H9 (cell line): ENCODE measurements at regions not wholly inside any gene's neighbourhood (a gene's known extent, or its start where the extent isn't known, plus 50 kb on each side); places are given as distances from the start of the nearest gene placed in this dataset.

Source experiments
- DNase-seq: peaks from one replicate; pipeline ENCODE4 v3.0.0-alpha.2; 2017
- H2AFZ ChIP-seq: one replicate; pipeline ENCODE4 v1.6.1; 2013; ENCODE audit warnings: mild to moderate bottlenecking, low read length, control low read depth, moderate library complexity
- H2AK5ac ChIP-seq: 2 replicates; pipeline ENCODE4 v1.6.1; 2013; ENCODE audit warnings: low read length, control low read depth, mixed read lengths; ENCODE audit not compliant: insufficient read length
- H2BK120ac ChIP-seq: one replicate; pipeline ENCODE4 v1.6.1; 2013; ENCODE audit warnings: low read depth, mild to moderate bottlenecking, low read length, control low read depth, inconsistent platforms; ENCODE audit not compliant: poor library complexity, severe bottlenecking
- H2BK12ac ChIP-seq: 2 replicates; pipeline ENCODE4 v1.6.1; 2013; ENCODE audit warnings: low read length, control low read depth, mixed read lengths, low read depth; ENCODE audit not compliant: insufficient read length
- H2BK15ac ChIP-seq: 2 replicates; pipeline ENCODE4 v1.6.1; 2013; ENCODE audit warnings: low read depth, low read length, control low read depth
- H2BK20ac ChIP-seq: one replicate; pipeline ENCODE4 v1.6.1; 2013; ENCODE audit warnings: low read depth, mild to moderate bottlenecking, low read length, control low read depth, inconsistent platforms; ENCODE audit not compliant: poor library complexity, severe bottlenecking
- H2BK5ac ChIP-seq: 2 replicates; pipeline ENCODE4 v1.6.1; 2013; ENCODE audit warnings: low read length, control low read depth, mixed read lengths; ENCODE audit not compliant: insufficient read length
- H3K14ac ChIP-seq: 2 replicates; pipeline ENCODE4 v1.6.1; 2013; ENCODE audit warnings: low read length, control low read depth; ENCODE audit not compliant: insufficient read depth
- H3K18ac ChIP-seq: 2 replicates; pipeline ENCODE4 v1.6.1; 2013; ENCODE audit warnings: low read depth, mild to moderate bottlenecking, mixed read lengths, low read length, control low read depth; ENCODE audit not compliant: insufficient read length
- H3K23ac ChIP-seq: 2 replicates; pipeline ENCODE4 v1.6.1; 2013; ENCODE audit warnings: low read length, control low read depth, mixed read lengths, low read depth; ENCODE audit not compliant: insufficient read length
- H3K23me2 ChIP-seq: 2 replicates; pipeline ENCODE4 v1.6.1; 2013; ENCODE audit warnings: low read depth, mild to moderate bottlenecking, mixed read lengths, low read length, control low read depth; ENCODE audit not compliant: insufficient read length, poor library complexity, severe bottlenecking
- H3K27ac ChIP-seq: 2 replicates; pipeline ENCODE4 v1.5.1; 2013; ENCODE audit warnings: low read length, control low read depth, mixed read lengths, low read depth; ENCODE audit not compliant: insufficient read length
- H3K27me3 ChIP-seq: 2 replicates; pipeline ENCODE4 v1.6.1; 2013; ENCODE audit warnings: low read length, control low read depth, inconsistent platforms; ENCODE audit not compliant: insufficient read depth
- H3K4ac ChIP-seq: 2 replicates; pipeline ENCODE4 v1.6.1; 2013; ENCODE audit warnings: low read depth, mild to moderate bottlenecking, control low read depth, inconsistent platforms, low read length, moderate library complexity
- H3K4me1 ChIP-seq: 2 replicates; pipeline ENCODE4 v1.6.1; 2013; ENCODE audit warnings: low read length, control low read depth, inconsistent platforms; ENCODE audit not compliant: insufficient read depth
- H3K4me2 ChIP-seq: 2 replicates; pipeline ENCODE4 v1.6.1; 2013; ENCODE audit warnings: low read length, control low read depth, mixed read lengths; ENCODE audit not compliant: insufficient read length, insufficient read depth
- H3K56ac ChIP-seq: 2 replicates; pipeline ENCODE4 v1.6.1; 2013; ENCODE audit warnings: low read depth, mild to moderate bottlenecking, mixed read lengths, low read length, control low read depth; ENCODE audit not compliant: insufficient read length
- H3K79me1 ChIP-seq: 2 replicates; pipeline ENCODE4 v1.6.1; 2013; ENCODE audit warnings: low read depth, mild to moderate bottlenecking, moderate library complexity, low read length, control low read depth, inconsistent platforms; ENCODE audit not compliant: insufficient read depth, poor library complexity, severe bottlenecking
- H3K79me2 ChIP-seq: 2 replicates; pipeline ENCODE4 v1.6.1; 2013; ENCODE audit warnings: low read length, control low read depth, inconsistent platforms; ENCODE audit not compliant: insufficient read depth
- H3K9ac ChIP-seq: 2 replicates; pipeline ENCODE4 v1.6.1; 2013; ENCODE audit warnings: low read length, control low read depth, mixed read lengths; ENCODE audit not compliant: insufficient read length; ENCODE audit errors: extremely low read depth
- H3K9me3 ChIP-seq: one replicate; pipeline ENCODE4 v1.6.1; 2013; ENCODE audit warnings: low read depth, low read length, inconsistent platforms; ENCODE audit not compliant: control insufficient read depth
- H3T11ph ChIP-seq: one replicate; pipeline ENCODE4 v1.6.1; 2013; ENCODE audit warnings: mild to moderate bottlenecking, low read length, control low read depth, inconsistent platforms
- H4K20me1 ChIP-seq: one replicate; pipeline ENCODE4 v1.6.1; 2013; ENCODE audit not compliant: control insufficient read depth, insufficient read length, insufficient read depth
- H4K5ac ChIP-seq: 2 replicates; pipeline ENCODE4 v1.6.1; 2013; ENCODE audit warnings: low read depth, mild to moderate bottlenecking, mixed read lengths, low read length, control low read depth; ENCODE audit not compliant: insufficient read length
- H4K8ac ChIP-seq: replicated peaks from 2 replicates; pipeline ENCODE4 v1.6.1; 2013; ENCODE audit warnings: low read length, control low read depth, mixed read lengths, low read depth; ENCODE audit not compliant: insufficient read length
- H4K91ac ChIP-seq: 2 replicates; pipeline ENCODE4 v1.6.1; 2013; ENCODE audit warnings: low read depth, mild to moderate bottlenecking, moderate library complexity, mixed read lengths, low read length, control low read depth; ENCODE audit not compliant: insufficient read length
- H3K27ac Mint-ChIP-seq, 3 experiments: 2 replicates in 2 of 3; 3 replicates in 1 of 3; pipeline ENCODE4 v1.8.0; 2020 to 2021; ENCODE audit warnings: mixed read lengths in 3 of 3, mild to moderate bottlenecking in 1 of 3, moderate library complexity in 1 of 3
- H3K27me3 Mint-ChIP-seq: 2 replicates; pipeline ENCODE4 v1.8.0; 2021; ENCODE audit warnings: low read depth, mild to moderate bottlenecking, moderate library complexity, mixed read lengths
- H3K36me3 Mint-ChIP-seq, 3 experiments: 2 replicates in 2 of 3; 3 replicates in 1 of 3; pipeline ENCODE4 v1.8.0; 2020 to 2021; ENCODE audit warnings: low read depth in 3 of 3, mixed read lengths in 3 of 3; ENCODE audit not compliant: insufficient read depth in 1 of 3
- H3K4me1 Mint-ChIP-seq, 2 experiments: 2 replicates each; pipeline ENCODE4 v1.8.0; 2020; ENCODE audit warnings: mixed read lengths in 2 of 2
- H3K4me3 Mint-ChIP-seq, 2 experiments: 2 replicates in 1 of 2; 3 replicates in 1 of 2; pipeline ENCODE4 v1.8.0; 2020 to 2021; ENCODE audit warnings: mild to moderate bottlenecking in 2 of 2, mixed read lengths in 2 of 2, moderate library complexity in 1 of 2
- H3K9me3 Mint-ChIP-seq, 2 experiments: 2 replicates in 1 of 2; 3 replicates in 1 of 2; pipeline ENCODE4 v1.8.0; 2020; ENCODE audit warnings: mild to moderate bottlenecking in 2 of 2, mixed read lengths in 2 of 2, moderate library complexity in 1 of 2
- CTCF ChIP-seq: fragments of 200-600 bp; sonication (generic); conservative IDR thresholded peaks from 3 replicates; pipeline ENCODE4 v1.8.0; 2021; ENCODE audit warnings: antibody characterized with exemption, mild to moderate bottlenecking
- WGBS: extraction: QIAGEN DNeasy Blood & Tissue Kit; methylation state at CpG from one replicate; pipeline ENCODE4 v1.1.7; 2013; ENCODE audit warnings: missing lambda C conversion rate, low lambda C conversion rate, mixed read lengths; ENCODE audit not compliant: insufficient read length; ENCODE audit errors: extremely low coverage; 5-methylcytosine and 5-hydroxymethylcytosine counted together

- no peak overlapping the region for H4K8ac ChIP-seq
- Mint-ChIP-seq H3K27ac (no peak overlapping the region), H3K27me3 (no peaks in the 10 kb centered on the region), H3K36me3 (no peaks in the 10 kb centered on the region), H3K9me3 (peaks cover 0 to 3% of the 10 kb centered on the region in 2 experiments; a peak in 1 of 5 replicates), H3K4me1 (no peaks in the 10 kb centered on the region), H3K4me3 (no peak overlapping the region)
- no peak overlapping the region for H3K9ac ChIP-seq
- H4K5ac ChIP-seq = no peak overlapping the region
- H2BK120ac ChIP-seq = no peak overlapping the region
- no peak overlapping the region for H2BK5ac ChIP-seq
- H2BK20ac ChIP-seq = no peak overlapping the region
- H3T11ph ChIP-seq = no peak overlapping the region
- H2BK12ac ChIP-seq = no peak overlapping the region
- H4K91ac ChIP-seq = no peak overlapping the region
- DNase-seq = no peak
- no peaks in the 10 kb centered on the region for H3K4me1 ChIP-seq
- no peak for TF ChIP-seq CTCF
- WGBS = no CpG with 5 or more reads among the region's 2 CpGs
- H3K27ac ChIP-seq = no peak overlapping the region
- H3K79me2 ChIP-seq = no peaks in the 10 kb centered on the region
- H3K4me2 ChIP-seq = no peak overlapping the region
- H3K14ac ChIP-seq = no peak overlapping the region
- H3K4ac ChIP-seq = no peak overlapping the region
- no peak overlapping the region for H3K23ac ChIP-seq
- H3K18ac ChIP-seq = no peak overlapping the region
- H4K20me1 ChIP-seq = no peaks in the 10 kb centered on the region
- H2BK15ac ChIP-seq = no peak overlapping the region
- H3K27me3 ChIP-seq = no peaks in the 10 kb centered on the region
- no peaks in the 10 kb centered on the region for H3K23me2 ChIP-seq
- no peak overlapping the region for H2AK5ac ChIP-seq
- H3K56ac ChIP-seq = no peak overlapping the region
- no peak overlapping the region for H2AFZ ChIP-seq
- no peaks in the 10 kb centered on the region for H3K9me3 ChIP-seq
- no peaks in the 10 kb centered on the region for H3K79me1 ChIP-seq
Observed at GRCh38 chr11:91560434-91560833, 664.2 kb upstream of the FAT3 start.
